Effector memory CD8-positive, alpha-beta T cell (primary cell): ENCODE measurements at regions not wholly inside any gene's neighbourhood (a gene's known extent, or its start where the extent isn't known, plus 50 kb on each side); places are given as distances from the start of the nearest gene placed in this dataset.
"Not testable (repeated sequence)": the region's sequence is repeated elsewhere in the genome, so short reads cannot be mapped to it uniquely, and the experiment has no call there.

ENCODE experiments used
- ATAC-seq: fragments of 150-1000 bp; cut with Tn5 transposase; replicated peaks from 2 replicates; pipeline ENCODE4 v1.10.0; 2021; ENCODE audit warnings: mild to moderate bottlenecking, moderate library complexity
- DNase-seq, 3 experiments: peaks; one replicate each; pipeline ENCODE4 v3.0.0; 2021
- H3K27ac Mint-ChIP-seq, 2 donors: one replicate each; pipeline ENCODE4 v1.8.0; 2022; ENCODE audit warnings: mild to moderate bottlenecking in 2 of 2, mixed read lengths in 2 of 2, moderate library complexity in 2 of 2
- H3K27me3 Mint-ChIP-seq, 2 donors: one replicate each; pipeline ENCODE4 v1.8.0; 2022; ENCODE audit warnings: mixed read lengths in 2 of 2
- H3K36me3 Mint-ChIP-seq: one replicate; pipeline ENCODE4 v1.8.0; 2022; ENCODE audit warnings: mild to moderate bottlenecking, moderate library complexity, mixed read lengths; ENCODE audit not compliant: insufficient read depth
- H3K4me1 Mint-ChIP-seq, 2 donors: one replicate each; pipeline ENCODE4 v1.8.0; 2022; ENCODE audit warnings: low read depth in 2 of 2, mixed read lengths in 2 of 2
- H3K4me3 Mint-ChIP-seq, 2 donors: one replicate each; pipeline ENCODE4 v1.8.0; 2022; ENCODE audit warnings: mild to moderate bottlenecking in 2 of 2, mixed read lengths in 2 of 2, moderate library complexity in 2 of 2
- H3K9me3 Mint-ChIP-seq, 2 donors: one replicate each; pipeline ENCODE4 v1.8.0; 2022; ENCODE audit warnings: mixed read lengths in 2 of 2

DNA sequence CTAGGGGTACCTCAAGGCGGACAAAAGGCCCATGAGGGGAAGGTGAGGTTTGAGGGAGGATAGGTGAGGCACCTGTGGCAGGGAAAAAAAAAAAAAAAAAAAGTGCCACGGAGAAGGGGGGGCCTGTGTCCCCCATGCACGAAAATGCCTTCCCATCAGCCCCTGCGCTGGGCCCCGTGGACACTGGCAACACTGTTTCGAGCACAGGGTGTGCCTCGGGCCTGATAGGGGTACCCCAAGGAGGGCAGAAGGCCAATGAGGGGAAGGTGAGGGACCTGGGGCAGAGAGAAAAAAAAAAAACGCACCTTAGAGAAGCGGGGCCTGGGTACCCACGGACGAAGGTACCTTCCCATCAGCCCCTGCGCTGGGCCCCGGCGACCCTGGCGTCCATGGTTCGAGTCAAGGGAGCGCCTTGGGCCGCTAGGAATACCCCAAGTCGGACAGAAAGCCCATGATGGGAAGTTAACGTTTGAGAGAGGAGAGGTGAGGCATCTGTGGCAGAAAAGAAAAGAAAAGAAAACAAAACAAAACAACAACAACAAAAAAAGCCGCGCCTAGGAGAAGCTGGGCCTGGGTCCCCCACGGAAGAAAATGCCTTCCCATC lies 190.0 kb downstream of the POTEM start:
- not testable (repeated sequence) for ATAC-seq, H3K9me3 Mint-ChIP-seq, H3K4me3 Mint-ChIP-seq, H3K36me3 Mint-ChIP-seq, H3K4me1 Mint-ChIP-seq, H3K27ac Mint-ChIP-seq, DNase-seq, H3K27me3 Mint-ChIP-seq

DNA sequence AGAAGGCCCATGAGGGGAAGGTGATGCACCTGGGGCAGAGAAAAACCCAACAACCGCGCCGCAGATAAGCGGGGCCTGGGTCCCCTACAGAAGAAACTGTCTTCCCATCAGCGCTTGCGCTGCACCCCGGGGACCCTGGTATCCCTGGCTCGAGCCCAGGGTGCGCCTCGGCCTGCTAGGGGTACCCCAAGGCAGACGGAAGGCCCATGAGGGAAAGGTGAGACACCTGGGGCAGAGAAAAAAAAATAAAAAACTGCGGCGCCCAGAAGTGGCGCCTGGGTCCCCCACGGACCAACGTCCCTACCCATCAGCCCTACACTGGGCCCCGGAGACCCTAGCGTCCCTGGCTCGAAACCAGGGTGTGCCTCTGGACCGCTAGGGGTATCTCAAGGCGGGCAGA lies 190.8 kb downstream of the POTEM start:
- not testable (repeated sequence) for ATAC-seq, DNase-seq, H3K9me3 Mint-ChIP-seq, H3K4me1 Mint-ChIP-seq, H3K4me3 Mint-ChIP-seq, H3K27me3 Mint-ChIP-seq, H3K36me3 Mint-ChIP-seq
- H3K27ac Mint-ChIP-seq = peak overlapping the region in 1 of 2 donors; percentile 35

DNA sequence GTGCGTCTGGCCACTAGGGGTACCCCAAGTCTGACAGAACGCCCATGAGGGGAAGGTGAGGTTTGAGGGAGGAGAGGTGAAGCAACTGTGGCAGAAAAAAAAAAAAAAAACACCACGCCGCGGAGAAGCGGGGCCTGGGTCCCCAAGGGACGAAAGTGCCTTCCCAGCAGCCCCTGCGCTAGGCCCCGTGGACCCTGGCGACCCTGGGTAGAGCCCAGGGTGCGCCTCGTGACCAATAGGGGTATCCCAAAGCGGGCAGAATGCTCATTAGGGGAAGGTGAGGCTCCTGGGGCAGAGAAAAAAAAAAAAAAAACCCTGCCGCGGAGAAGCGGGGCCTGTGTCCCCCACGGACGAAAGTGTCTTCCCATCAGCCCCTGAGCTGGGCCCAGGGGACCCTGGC lies 191.4 kb downstream of the POTEM start:
- not testable (repeated sequence) for H3K4me3 Mint-ChIP-seq, H3K36me3 Mint-ChIP-seq, ATAC-seq, DNase-seq, H3K9me3 Mint-ChIP-seq, H3K4me1 Mint-ChIP-seq, H3K27me3 Mint-ChIP-seq
- peak overlapping the region in 1 of 2 donors; percentile 35 for H3K27ac Mint-ChIP-seq

GRCh38 chr14:19159003-19159625 lies 191.9 kb downstream of the POTEM start:
- not testable (repeated sequence) for ATAC-seq, H3K27me3 Mint-ChIP-seq, H3K4me3 Mint-ChIP-seq, H3K36me3 Mint-ChIP-seq, H3K27ac Mint-ChIP-seq, H3K4me1 Mint-ChIP-seq, H3K9me3 Mint-ChIP-seq, DNase-seq

GRCh38 chr14:19160379-19160778 lies 193.1 kb downstream of the POTEM start:
- not testable (repeated sequence) for H3K36me3 Mint-ChIP-seq, H3K27me3 Mint-ChIP-seq, H3K4me1 Mint-ChIP-seq, H3K27ac Mint-ChIP-seq, H3K9me3 Mint-ChIP-seq, ATAC-seq, H3K4me3 Mint-ChIP-seq, DNase-seq

- DNase-seq, H3K4me3 Mint-ChIP-seq, H3K36me3 Mint-ChIP-seq, H3K9me3 Mint-ChIP-seq, ATAC-seq, H3K27me3 Mint-ChIP-seq, H3K4me1 Mint-ChIP-seq, H3K27ac Mint-ChIP-seq: not testable (repeated sequence)
Observed at GRCh38 chr14:19161251-19162033, 194.2 kb downstream of the POTEM start.

- H3K4me1 Mint-ChIP-seq, H3K27ac Mint-ChIP-seq: not testable (repeated sequence)
Observed at GRCh38 chr14:19162034-19162706, 194.9 kb downstream of the POTEM start.

GRCh38 chr14:19162920-19163319 lies 195.7 kb downstream of the POTEM start:
- not testable (repeated sequence) for DNase-seq, H3K4me1 Mint-ChIP-seq, ATAC-seq, H3K9me3 Mint-ChIP-seq, H3K36me3 Mint-ChIP-seq, H3K27me3 Mint-ChIP-seq, H3K27ac Mint-ChIP-seq, H3K4me3 Mint-ChIP-seq

More at GRCh38 chr14:19162034-19162706, 194.9 kb downstream of the POTEM start:
- H3K4me3 Mint-ChIP-seq, H3K9me3 Mint-ChIP-seq, ATAC-seq, DNase-seq, H3K36me3 Mint-ChIP-seq, H3K27me3 Mint-ChIP-seq: not testable (repeated sequence)

DNA sequence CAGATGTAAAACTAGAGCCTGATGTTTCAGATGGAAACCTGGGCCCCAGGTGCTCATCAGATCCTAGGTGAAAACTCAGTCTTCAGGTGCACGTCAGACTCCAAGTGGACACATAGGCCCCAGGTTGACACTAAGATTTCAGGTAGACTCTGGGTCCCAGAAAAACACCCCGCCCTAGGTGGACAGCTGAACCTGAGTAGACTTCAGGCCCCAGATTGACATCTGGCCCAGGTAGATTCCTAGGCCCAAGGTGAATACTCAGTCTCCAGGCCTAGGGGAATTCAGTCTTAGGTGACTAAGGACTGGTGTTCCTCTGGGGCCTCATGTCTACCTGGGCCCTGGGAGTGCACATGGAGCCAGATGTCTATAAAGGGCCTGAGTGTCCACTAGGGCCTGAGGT lies 196.7 kb downstream of the POTEM start:
- not testable (repeated sequence) for DNase-seq, H3K36me3 Mint-ChIP-seq, H3K4me3 Mint-ChIP-seq, H3K4me1 Mint-ChIP-seq, H3K9me3 Mint-ChIP-seq, ATAC-seq, H3K27ac Mint-ChIP-seq, H3K27me3 Mint-ChIP-seq

GRCh38 chr14:19164426-19164825 lies 197.2 kb downstream of the POTEM start:
- H3K27ac Mint-ChIP-seq, H3K9me3 Mint-ChIP-seq, DNase-seq, H3K4me3 Mint-ChIP-seq, ATAC-seq, H3K27me3 Mint-ChIP-seq, H3K4me1 Mint-ChIP-seq, H3K36me3 Mint-ChIP-seq: not testable (repeated sequence)

DNA sequence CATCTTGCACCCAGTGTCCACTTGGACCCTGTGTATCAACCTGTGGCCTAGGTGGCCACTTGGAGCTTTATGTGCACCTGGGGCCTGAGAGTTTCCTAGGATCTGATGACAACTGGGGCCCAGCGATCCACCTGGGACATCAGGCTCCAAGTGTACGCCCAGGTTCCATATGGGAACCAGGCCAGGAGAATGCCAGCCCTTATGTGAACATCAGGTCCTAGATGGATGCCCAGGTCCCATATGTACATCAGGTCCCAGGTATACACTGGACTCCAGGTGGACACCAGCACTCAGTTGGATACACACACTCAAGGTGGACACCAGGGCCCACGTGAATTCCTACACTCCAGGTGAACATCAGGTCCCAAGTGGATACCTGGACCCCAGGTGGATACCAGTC lies 198.8 kb downstream of the POTEM start:
- not testable (repeated sequence) for H3K4me1 Mint-ChIP-seq, H3K27ac Mint-ChIP-seq, H3K27me3 Mint-ChIP-seq, H3K9me3 Mint-ChIP-seq, H3K36me3 Mint-ChIP-seq, ATAC-seq, H3K4me3 Mint-ChIP-seq, DNase-seq

DNA sequence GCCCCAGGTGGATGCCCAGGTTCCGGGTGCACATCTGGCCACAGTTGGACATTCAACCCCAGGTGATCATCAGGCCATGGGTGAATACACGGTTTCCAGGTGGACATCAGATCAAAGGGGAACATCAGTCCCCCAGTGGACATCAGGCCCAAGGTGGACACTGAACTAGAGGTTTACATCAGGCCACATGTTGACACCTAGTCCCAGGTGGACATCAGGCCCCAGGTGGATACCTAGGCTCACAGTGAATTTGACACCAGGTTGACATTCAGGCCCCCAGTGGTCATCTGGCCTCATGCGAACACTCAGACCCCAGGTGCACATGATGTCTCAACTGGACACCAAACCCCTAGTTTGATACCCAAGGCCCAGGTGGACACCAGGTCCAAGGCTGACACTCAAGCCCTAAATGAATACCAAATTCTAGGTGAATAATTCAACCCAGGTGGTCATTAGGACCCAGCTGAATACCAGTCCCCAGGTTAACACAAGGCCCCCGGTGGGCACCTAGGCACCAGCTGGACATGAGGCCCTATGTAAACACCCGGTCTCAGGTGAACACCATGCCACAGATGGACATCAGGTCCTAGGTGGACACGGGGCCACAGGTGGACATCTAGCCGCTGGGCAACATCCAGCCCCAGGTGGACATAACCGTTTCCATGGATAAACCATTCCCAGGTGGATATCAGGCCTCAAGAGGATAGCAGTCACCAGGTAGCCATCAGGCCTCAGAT lies 200.4 kb downstream of the POTEM start:
- H3K9me3 Mint-ChIP-seq, ATAC-seq, DNase-seq, H3K27ac Mint-ChIP-seq, H3K4me1 Mint-ChIP-seq, H3K36me3 Mint-ChIP-seq, H3K4me3 Mint-ChIP-seq, H3K27me3 Mint-ChIP-seq: not testable (repeated sequence)

GRCh38 chr14:19168261-19168660 lies 201.0 kb downstream of the POTEM start:
- not testable (repeated sequence) for H3K9me3 Mint-ChIP-seq, H3K27ac Mint-ChIP-seq, ATAC-seq, H3K36me3 Mint-ChIP-seq, H3K4me1 Mint-ChIP-seq, DNase-seq, H3K4me3 Mint-ChIP-seq, H3K27me3 Mint-ChIP-seq
